HCT116 (cell line): ENCODE measurements at regions not wholly inside any gene's neighbourhood (a gene's known extent, or its start where the extent isn't known, plus 50 kb on each side); places are given as distances from the start of the nearest gene placed in this dataset.

Experiments
- ATAC-seq: fragments of 200-7000 bp; cut with Tn5 transposase; 2 replicates; pipeline ENCODE4 v1.9.1; 2020; ENCODE audit warnings: mild to moderate bottlenecking, moderate library complexity
- BruUV-seq: library from RNA; stranded (reverse); fragments of 400-500 nt; replicated peaks from 2 replicates; lab custom pipeline; 2021; lab: Mats Ljungman, UMichigan
- CTCF ChIA-PET: fragments of 300-600 bp; sonication (Branson Sonifier 250); formaldehyde crosslinking; loops from one replicate; lab custom pipeline; 2021; ENCODE audit warnings: antibody characterized with exemption; lab: Charles Lee
- POLR2A ChIA-PET: fragments of 300-600, 350-600 bp; sonication (Branson Sonifier 250); formaldehyde crosslinking; loops from one replicate; lab custom pipeline; 2021; ENCODE audit warnings: antibody characterized with exemption; lab: Charles Lee
- RAD21 ChIA-PET, 2 experiments: fragments of 300-600 bp; sonication (Branson Sonifier 250); formaldehyde crosslinking; loops; one replicate each; lab custom pipeline; 2023; ENCODE audit warnings: low total read pairs in 2 of 2; ENCODE audit not compliant: uncharacterized antibody in 2 of 2, unreplicated experiment in 2 of 2, low non-redundant PET in 1 of 2; lab: Charles Lee
- DNase-seq: peaks from one replicate; pipeline ENCODE4 v3.0.0-alpha.2; 2010; ENCODE audit warnings: low read depth, low spot score
- H2AFZ ChIP-seq: fragments of 200-600 bp; shearing (Covaris generic), sonication (generic); 2 replicates; pipeline ENCODE4 v1.6.1; 2017; ENCODE audit warnings: low read depth, mixed run types, mixed read lengths, antibody characterized with exemption, low read length; ENCODE audit not compliant: poor library complexity, severe bottlenecking
- H3K27ac ChIP-seq: 2 replicates; pipeline ENCODE4 v1.5.1; 2012; ENCODE audit warnings: low read depth, low read length
- H3K27me3 ChIP-seq: fragments of 200-600 bp; sonication (generic); 2 replicates; pipeline ENCODE4 v1.6.1; 2016; ENCODE audit warnings: mixed run types, low read length, mixed read lengths; ENCODE audit not compliant: insufficient read depth
- H3K36me3 ChIP-seq, 2 experiments: fragments of 200-500 bp in 1 of 2; fragments of 200-600 bp in 1 of 2; sonication (Bioruptor generic) in 1 of 2; sonication (generic) in 1 of 2; 2 replicates each; pipeline versions ENCODE4 v1.5.1 to v1.6.1; 2014 to 2016; ENCODE audit warnings: low read length in 2 of 2, inconsistent platforms in 1 of 2, mixed read lengths in 1 of 2, mixed run types in 1 of 2; ENCODE audit not compliant: insufficient read depth in 2 of 2, control insufficient read depth in 1 of 2
- H3K4me1 ChIP-seq, 2 experiments: fragments of 200-600 bp in 1 of 2; sonication (generic) in 1 of 2; 2 replicates each; pipeline versions ENCODE4 v1.5.1 to v1.6.1; 2012 to 2017; ENCODE audit warnings: low read length in 2 of 2, inconsistent platforms in 1 of 2, mild to moderate bottlenecking in 1 of 2, mixed read lengths in 1 of 2, mixed run types in 1 of 2, moderate library complexity in 1 of 2; ENCODE audit not compliant: insufficient read depth in 2 of 2, control insufficient read depth in 1 of 2
- H3K4me2 ChIP-seq: fragments of 200-600 bp; sonication (generic); 2 replicates; pipeline ENCODE4 v1.6.1; 2017; ENCODE audit warnings: mixed run types, low read length, mixed read lengths
- H3K4me3 ChIP-seq, 2 experiments: fragments of 200-600 bp in 1 of 2; sonication (generic) in 1 of 2; replicated peaks in 1 of 2; 2 replicates each; pipeline ENCODE4 v1.5.1; 2011 to 2016; ENCODE audit warnings: low read length in 2 of 2, control low read depth in 1 of 2, low read depth in 1 of 2, mild to moderate bottlenecking in 1 of 2, mixed read lengths in 1 of 2, mixed run types in 1 of 2
- H3K79me2 ChIP-seq: fragments of 200-600 bp; sonication (generic); 2 replicates; pipeline ENCODE4 v1.6.1; 2017; ENCODE audit warnings: mild to moderate bottlenecking, mixed run types, low read length, moderate library complexity, mixed read lengths; ENCODE audit not compliant: insufficient read depth
- H3K9ac ChIP-seq: fragments of 200-600 bp; sonication (generic); 2 replicates; pipeline ENCODE4 v1.6.1; 2016; ENCODE audit warnings: low read length, mixed read lengths
- H3K9me2 ChIP-seq: fragments of 200-600 bp; sonication (generic), shearing (Covaris generic); 2 replicates; pipeline ENCODE4 v1.6.1; 2017; ENCODE audit warnings: mixed run types, mild to moderate bottlenecking, moderate library complexity; ENCODE audit not compliant: insufficient read depth
- H3K9me3 ChIP-seq, 2 experiments: fragments of 200-500 bp in 1 of 2; fragments of 200-600 bp in 1 of 2; sonication (Bioruptor generic) in 1 of 2; sonication (generic) in 1 of 2; 2 replicates each; pipeline ENCODE4 v1.6.1; 2014 to 2017; ENCODE audit warnings: low read length in 2 of 2, mixed read lengths in 2 of 2, inconsistent platforms in 1 of 2, low read depth in 1 of 2, mild to moderate bottlenecking in 1 of 2, mixed run types in 1 of 2, moderate library complexity in 1 of 2; ENCODE audit not compliant: control insufficient read depth in 1 of 2, insufficient read depth in 1 of 2
- H4K20me1 ChIP-seq: fragments of 200-600 bp; sonication (generic), shearing (Covaris generic); 2 replicates; pipeline ENCODE4 v1.6.1; 2017; ENCODE audit warnings: mixed run types, mild to moderate bottlenecking, moderate library complexity; ENCODE audit not compliant: insufficient read depth
- CBX3 ChIP-seq: IDR thresholded peaks from 2 replicates; pipeline ENCODE4 v1.6.1; 2012; ENCODE audit warnings: low read depth
- CEBPB ChIP-seq: IDR thresholded peaks from 2 replicates; pipeline ENCODE4 v1.6.1; 2012; ENCODE audit warnings: low read depth
- EGR1 ChIP-seq: IDR thresholded peaks from 2 replicates; pipeline ENCODE4 v1.6.1; 2012; ENCODE audit warnings: low read depth
- ELF1 ChIP-seq: IDR thresholded peaks from 2 replicates; pipeline ENCODE4 v1.6.1; 2012; ENCODE audit warnings: low read depth, borderline replicate concordance
- EZH2 ChIP-seq: fragments of 200-600 bp; sonication (generic); IDR thresholded peaks from 2 replicates; pipeline ENCODE4 v1.6.1; 2017; ENCODE audit warnings: antibody characterized with exemption, mixed run types
- EZH2phosphoT487 ChIP-seq: fragments of 200-600 bp; IDR thresholded peaks from 2 replicates; pipeline ENCODE4 v1.6.1; 2018; ENCODE audit warnings: antibody characterized with exemption, borderline replicate concordance
- FOSL1 ChIP-seq: IDR thresholded peaks from 2 replicates; pipeline ENCODE4 v1.6.1; 2012; ENCODE audit warnings: low read depth
- JUND ChIP-seq: IDR thresholded peaks from 2 replicates; pipeline ENCODE4 v1.6.1; 2012
- POLR2A ChIP-seq: IDR thresholded peaks from 2 replicates; pipeline ENCODE4 v1.7.0; 2011; ENCODE audit warnings: borderline replicate concordance; ENCODE audit not compliant: insufficient read depth, insufficient read length; ENCODE audit errors: extremely low read depth
- RAD21 ChIP-seq: IDR thresholded peaks from 2 replicates; pipeline ENCODE4 v1.6.1; 2012; ENCODE audit warnings: low read depth, mild to moderate bottlenecking
- SIN3A ChIP-seq: IDR thresholded peaks from 2 replicates; pipeline ENCODE4 v1.6.1; 2012; ENCODE audit warnings: low read depth
- SP1 ChIP-seq: IDR thresholded peaks from 2 replicates; pipeline ENCODE4 v1.6.1; 2012; ENCODE audit warnings: low read depth
- TCF7L2 ChIP-seq: IDR thresholded peaks from 2 replicates; pipeline ENCODE4 v1.7.0; 2011; ENCODE audit warnings: borderline replicate concordance, inconsistent platforms; ENCODE audit not compliant: insufficient read depth, insufficient read length; ENCODE audit errors: extremely low read depth
- YY1 ChIP-seq: IDR thresholded peaks from 2 replicates; pipeline ENCODE4 v1.6.1; 2011; ENCODE audit warnings: low read length, low read depth, moderate library complexity, mild to moderate bottlenecking; ENCODE audit not compliant: insufficient replicate concordance; ENCODE audit errors: extremely low read depth
- ZBTB33 ChIP-seq: IDR thresholded peaks from 2 replicates; pipeline ENCODE4 v1.6.1; 2011; ENCODE audit warnings: mild to moderate bottlenecking, low read length, moderate library complexity; ENCODE audit not compliant: insufficient replicate concordance; ENCODE audit errors: extremely low read depth
- ZNF274 ChIP-seq: fragments of 200-500 bp; sonication (Bioruptor generic); IDR thresholded peaks from 2 replicates; pipeline ENCODE4 v1.6.1; 2014; ENCODE audit warnings: mild to moderate bottlenecking, low read depth, low read length, inconsistent platforms
- intact Hi-C: fragments of 100-400 bp; cut with micrococcal nuclease; formaldehyde crosslinking; loops from 2 replicates; pipeline ENCODE4 v1.10.0; 2022
- TF ChIP-seq, protein P1 (sequence below): IDR thresholded peaks from 2 replicates; pipeline ENCODE4 v1.6.1; 2012
- TF ChIP-seq, protein P2 (sequence below): IDR thresholded peaks from 2 replicates; pipeline ENCODE4 v1.6.1; 2012; ENCODE audit warnings: low read depth
- TF ChIP-seq, protein P3 (sequence below), 3 experiments: fragments of 200-600 bp in 1 of 3; sonication (generic) in 1 of 3; IDR thresholded peaks in 2 of 3; conservative IDR thresholded peaks in 1 of 3; 2 replicates each; pipeline ENCODE4 v1.5.1; 2012 to 2017; ENCODE audit warnings: low read depth in 2 of 3, low read length in 2 of 3, antibody characterized with exemption in 1 of 3, borderline replicate concordance in 1 of 3, control low read depth in 1 of 3, mild to moderate bottlenecking in 1 of 3, mixed read lengths in 1 of 3, mixed run types in 1 of 3, moderate library complexity in 1 of 3; ENCODE audit not compliant: insufficient read depth in 1 of 3

DNA sequence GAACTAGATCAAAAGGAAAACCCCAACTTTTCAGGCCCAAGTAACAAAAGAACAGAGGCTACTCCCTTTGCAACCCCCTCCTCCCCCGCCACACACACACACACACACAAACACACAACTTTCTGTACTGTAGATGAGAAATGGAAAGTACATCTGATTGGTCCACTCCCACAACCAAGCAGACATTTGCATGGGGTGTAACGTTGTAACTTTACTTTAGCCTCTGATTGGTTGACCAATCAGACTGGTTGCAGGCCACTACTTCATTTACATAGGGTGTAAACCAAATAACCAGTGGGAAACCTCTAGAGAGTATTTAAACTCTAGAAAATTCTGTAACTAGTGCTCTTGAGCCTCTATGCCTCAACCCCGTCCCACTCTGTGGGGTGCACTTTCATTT lies 425.5 kb downstream of the GXYLT1 start:
- ChIA-PET POLR2A (no interaction called here), CTCF (no interaction called here), RAD21 (no interaction called here)
- Histone ChIP-seq H3K36me3 (no peaks in the 10 kb centered on the region), H3K27ac (no peak overlapping the region), H3K9me2 (no peaks in the 10 kb centered on the region), H3K27me3 (no peaks in the 10 kb centered on the region), H3K79me2 (no peaks in the 10 kb centered on the region), H3K4me2 (no peak overlapping the region), H3K4me1 (no peaks in the 10 kb centered on the region), H3K9me3 (no peaks in the 10 kb centered on the region), H3K4me3 (no peak overlapping the region), H4K20me1 (no peaks in the 10 kb centered on the region), H2AFZ (no peak overlapping the region), H3K9ac (no peak overlapping the region)
- ATAC-seq (no peak), DNase-seq (no peak)
- intact Hi-C loops = no loop called here
- BruUV-seq = no TSS peak
- TF ChIP-seq SP1 (no peak), ZNF274 (no peak), EZH2 (no peak), CBX3 (no peak), EGR1 (no peak), ZBTB33 (no peak), YY1 (no peak), JUND (no peak), ELF1 (no peak), POLR2A (no peak), CEBPB (no peak), FOSL1 (no peak), RAD21 (no peak), EZH2phosphoT487 (no peak), SIN3A (no peak), TCF7L2 (no peak)
- TF ChIP-seq, protein P1, sequence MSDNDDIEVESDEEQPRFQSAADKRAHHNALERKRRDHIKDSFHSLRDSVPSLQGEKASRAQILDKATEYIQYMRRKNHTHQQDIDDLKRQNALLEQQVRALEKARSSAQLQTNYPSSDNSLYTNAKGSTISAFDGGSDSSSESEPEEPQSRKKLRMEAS = no peak
- TF ChIP-seq, protein P2, sequence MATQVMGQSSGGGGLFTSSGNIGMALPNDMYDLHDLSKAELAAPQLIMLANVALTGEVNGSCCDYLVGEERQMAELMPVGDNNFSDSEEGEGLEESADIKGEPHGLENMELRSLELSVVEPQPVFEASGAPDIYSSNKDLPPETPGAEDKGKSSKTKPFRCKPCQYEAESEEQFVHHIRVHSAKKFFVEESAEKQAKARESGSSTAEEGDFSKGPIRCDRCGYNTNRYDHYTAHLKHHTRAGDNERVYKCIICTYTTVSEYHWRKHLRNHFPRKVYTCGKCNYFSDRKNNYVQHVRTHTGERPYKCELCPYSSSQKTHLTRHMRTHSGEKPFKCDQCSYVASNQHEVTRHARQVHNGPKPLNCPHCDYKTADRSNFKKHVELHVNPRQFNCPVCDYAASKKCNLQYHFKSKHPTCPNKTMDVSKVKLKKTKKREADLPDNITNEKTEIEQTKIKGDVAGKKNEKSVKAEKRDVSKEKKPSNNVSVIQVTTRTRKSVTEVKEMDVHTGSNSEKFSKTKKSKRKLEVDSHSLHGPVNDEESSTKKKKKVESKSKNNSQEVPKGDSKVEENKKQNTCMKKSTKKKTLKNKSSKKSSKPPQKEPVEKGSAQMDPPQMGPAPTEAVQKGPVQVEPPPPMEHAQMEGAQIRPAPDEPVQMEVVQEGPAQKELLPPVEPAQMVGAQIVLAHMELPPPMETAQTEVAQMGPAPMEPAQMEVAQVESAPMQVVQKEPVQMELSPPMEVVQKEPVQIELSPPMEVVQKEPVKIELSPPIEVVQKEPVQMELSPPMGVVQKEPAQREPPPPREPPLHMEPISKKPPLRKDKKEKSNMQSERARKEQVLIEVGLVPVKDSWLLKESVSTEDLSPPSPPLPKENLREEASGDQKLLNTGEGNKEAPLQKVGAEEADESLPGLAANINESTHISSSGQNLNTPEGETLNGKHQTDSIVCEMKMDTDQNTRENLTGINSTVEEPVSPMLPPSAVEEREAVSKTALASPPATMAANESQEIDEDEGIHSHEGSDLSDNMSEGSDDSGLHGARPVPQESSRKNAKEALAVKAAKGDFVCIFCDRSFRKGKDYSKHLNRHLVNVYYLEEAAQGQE = no peak
- TF ChIP-seq, protein P3, sequence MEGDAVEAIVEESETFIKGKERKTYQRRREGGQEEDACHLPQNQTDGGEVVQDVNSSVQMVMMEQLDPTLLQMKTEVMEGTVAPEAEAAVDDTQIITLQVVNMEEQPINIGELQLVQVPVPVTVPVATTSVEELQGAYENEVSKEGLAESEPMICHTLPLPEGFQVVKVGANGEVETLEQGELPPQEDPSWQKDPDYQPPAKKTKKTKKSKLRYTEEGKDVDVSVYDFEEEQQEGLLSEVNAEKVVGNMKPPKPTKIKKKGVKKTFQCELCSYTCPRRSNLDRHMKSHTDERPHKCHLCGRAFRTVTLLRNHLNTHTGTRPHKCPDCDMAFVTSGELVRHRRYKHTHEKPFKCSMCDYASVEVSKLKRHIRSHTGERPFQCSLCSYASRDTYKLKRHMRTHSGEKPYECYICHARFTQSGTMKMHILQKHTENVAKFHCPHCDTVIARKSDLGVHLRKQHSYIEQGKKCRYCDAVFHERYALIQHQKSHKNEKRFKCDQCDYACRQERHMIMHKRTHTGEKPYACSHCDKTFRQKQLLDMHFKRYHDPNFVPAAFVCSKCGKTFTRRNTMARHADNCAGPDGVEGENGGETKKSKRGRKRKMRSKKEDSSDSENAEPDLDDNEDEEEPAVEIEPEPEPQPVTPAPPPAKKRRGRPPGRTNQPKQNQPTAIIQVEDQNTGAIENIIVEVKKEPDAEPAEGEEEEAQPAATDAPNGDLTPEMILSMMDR (IDR thresholded peaks at IDR 0.05 in 2 of 3, conservative IDR thresholded peaks at IDR 0.05 in 1 of 3; ENCODE audit: borderline replicate concordance in 1 of 3, insufficient read depth in 1 of 3, low read depth in 2 of 3, low read length in 2 of 3) = no peak
